Activated naive CD8-positive, alpha-beta T cell treated with anti-CD3 and anti-CD28 coated beads for 36 hours (primary cell): ENCODE measurements at regions not wholly inside any gene's neighbourhood (a gene's known extent, or its start where the extent isn't known, plus 50 kb on each side); places are given as distances from the start of the nearest gene placed in this dataset.

Experiments used
- DNase-seq: peaks from one replicate; pipeline ENCODE4 v3.0.0; 2021
- H3K27ac Mint-ChIP-seq: one replicate; pipeline ENCODE4 v1.8.0; 2022; ENCODE audit warnings: mild to moderate bottlenecking, moderate library complexity, mixed read lengths
- H3K27me3 Mint-ChIP-seq: one replicate; pipeline ENCODE4 v1.8.0; 2022; ENCODE audit warnings: mild to moderate bottlenecking, mixed read lengths
- H3K36me3 Mint-ChIP-seq: one replicate; pipeline ENCODE4 v1.8.0; 2021; ENCODE audit warnings: mild to moderate bottlenecking, mixed read lengths
- H3K4me1 Mint-ChIP-seq: one replicate; pipeline ENCODE4 v1.8.0; 2021; ENCODE audit warnings: mixed read lengths
- H3K4me3 Mint-ChIP-seq: one replicate; pipeline ENCODE4 v1.8.0; 2022; ENCODE audit warnings: mild to moderate bottlenecking, moderate library complexity, mixed read lengths
- H3K9me3 Mint-ChIP-seq: one replicate; pipeline ENCODE4 v1.8.0; 2022; ENCODE audit warnings: mixed read lengths

DNA sequence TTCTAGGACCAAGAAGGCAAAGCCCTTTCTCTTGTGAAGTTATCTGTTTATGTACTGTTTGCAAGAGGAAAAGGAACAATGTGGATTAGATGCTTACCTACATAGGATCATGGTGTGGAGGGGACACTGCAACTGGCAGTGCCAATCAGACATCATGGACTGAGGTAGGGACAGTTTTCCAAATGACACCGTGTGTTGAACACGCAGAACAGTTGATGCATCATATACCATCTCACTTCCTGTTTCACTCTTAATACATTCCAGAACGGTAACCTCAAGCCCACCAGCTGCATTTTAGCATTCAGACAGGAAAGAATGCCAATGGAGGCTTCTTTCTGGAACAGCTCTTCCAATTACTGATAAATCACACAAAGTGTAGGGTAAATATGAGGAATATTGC, 397.7 kb upstream of the LMCD1 start:
- Mint-ChIP-seq H3K9me3 (no peaks in the 10 kb centered on the region), H3K27me3 (no peaks in the 10 kb centered on the region), H3K27ac (no peak overlapping the region), H3K36me3 (no peaks in the 10 kb centered on the region), H3K4me1 (no peaks in the 10 kb centered on the region), H3K4me3 (no peak overlapping the region)
- no peak for DNase-seq

DNA sequence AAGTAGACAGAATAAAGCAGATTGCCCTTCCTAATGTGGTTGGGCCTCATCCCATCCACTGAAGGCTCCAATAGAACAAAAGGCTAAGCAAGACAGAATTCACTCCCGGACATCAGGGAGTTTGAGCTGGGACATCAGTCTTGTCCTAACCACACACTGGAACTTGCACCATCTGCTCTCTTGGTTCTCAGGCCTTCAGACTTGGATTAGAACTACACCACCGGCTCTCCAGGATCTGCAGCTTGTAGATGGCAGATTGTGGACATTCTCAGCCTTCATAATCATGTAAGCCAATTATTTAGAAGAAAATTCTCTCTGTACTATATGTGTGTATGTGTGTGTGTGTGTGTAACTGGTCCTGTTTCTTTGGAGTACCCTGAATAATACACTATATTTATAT, 394.7 kb upstream of the LMCD1 start:
- no peak overlapping the region for H3K27ac Mint-ChIP-seq
- H3K4me3 Mint-ChIP-seq = no peak overlapping the region
- H3K4me1 Mint-ChIP-seq = no peaks in the 10 kb centered on the region
- no peaks in the 10 kb centered on the region for H3K27me3 Mint-ChIP-seq
- H3K9me3 Mint-ChIP-seq = no peaks in the 10 kb centered on the region
- no peaks in the 10 kb centered on the region for H3K36me3 Mint-ChIP-seq
- no peak for DNase-seq

- H3K4me1 Mint-ChIP-seq = no peaks in the 10 kb centered on the region
These were observed 390.4 kb upstream of the LMCD1 start for GRCh38 chr3:8110966-8111798.

GRCh38 chr3:8112587-8112986, 389.0 kb upstream of the LMCD1 start:
- Mint-ChIP-seq H3K27ac (no peak overlapping the region), H3K4me3 (no peak overlapping the region), H3K4me1 (no peaks in the 10 kb centered on the region)

More at GRCh38 chr3:8110966-8111798, 390.4 kb upstream of the LMCD1 start:
- Mint-ChIP-seq H3K4me3 (no peak overlapping the region), H3K36me3 (no peaks in the 10 kb centered on the region), H3K27ac (no peak overlapping the region), H3K27me3 (peaks cover 5% of the 10 kb centered on the region), H3K9me3 (no peaks in the 10 kb centered on the region)
- DNase-seq = peak; percentile 44

DNA sequence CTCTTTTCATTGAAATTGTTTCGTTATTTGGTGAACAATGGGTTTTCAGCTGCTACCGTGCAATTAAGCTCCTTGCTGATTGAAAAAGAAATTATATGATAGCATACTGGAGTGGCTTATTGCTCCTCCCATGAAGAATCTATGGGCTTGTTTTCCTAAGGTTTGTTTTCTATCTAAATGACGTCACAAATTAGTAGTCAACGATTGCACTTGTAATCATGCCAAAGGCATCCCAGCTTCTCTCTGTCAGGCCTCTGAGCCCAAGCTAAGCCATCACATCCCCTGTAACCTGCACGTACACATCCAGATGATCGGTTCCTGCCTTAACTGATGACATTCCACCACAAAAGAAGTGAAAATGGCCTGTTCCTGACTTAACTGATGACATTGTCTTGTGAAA, 388.0 kb upstream of the LMCD1 start:
- Mint-ChIP-seq H3K36me3 (no peaks in the 10 kb centered on the region), H3K27me3 (peaks cover 9% of the 10 kb centered on the region), H3K27ac (no peak overlapping the region), H3K9me3 (peaks cover 6% of the 10 kb centered on the region), H3K4me1 (no peaks in the 10 kb centered on the region), H3K4me3 (no peak overlapping the region)
- DNase-seq = no peak

More at GRCh38 chr3:8112587-8112986, 389.0 kb upstream of the LMCD1 start:
- H3K27me3 Mint-ChIP-seq = peaks cover 5% of the 10 kb centered on the region
- no peaks in the 10 kb centered on the region for H3K36me3 Mint-ChIP-seq
- DNase-seq = no peak
- H3K9me3 Mint-ChIP-seq = no peaks in the 10 kb centered on the region

DNA sequence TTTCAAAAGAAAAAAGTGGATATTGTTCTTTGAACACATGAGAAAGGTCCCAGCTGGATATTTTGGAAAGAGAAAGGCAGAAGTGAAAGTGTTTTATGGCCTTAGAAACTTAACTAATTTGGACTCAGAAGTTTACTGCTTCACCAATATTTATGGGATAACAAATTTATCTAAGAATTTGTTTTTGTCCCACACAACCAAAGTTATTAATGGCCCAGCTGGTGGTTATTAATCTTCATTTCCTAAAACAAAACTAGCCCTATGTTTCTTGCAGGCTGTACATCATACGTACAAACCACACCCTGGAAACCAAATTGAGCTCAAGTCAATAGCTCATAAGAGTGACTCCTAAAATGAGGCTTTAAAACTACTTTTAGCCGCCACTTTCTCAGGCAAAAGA, 372.9 kb upstream of the LMCD1 start:
- Mint-ChIP-seq H3K4me1 (no peaks in the 10 kb centered on the region), H3K9me3 (no peaks in the 10 kb centered on the region), H3K27me3 (no peaks in the 10 kb centered on the region), H3K36me3 (no peaks in the 10 kb centered on the region), H3K27ac (no peak overlapping the region), H3K4me3 (no peak overlapping the region)
- DNase-seq = no peak

DNA sequence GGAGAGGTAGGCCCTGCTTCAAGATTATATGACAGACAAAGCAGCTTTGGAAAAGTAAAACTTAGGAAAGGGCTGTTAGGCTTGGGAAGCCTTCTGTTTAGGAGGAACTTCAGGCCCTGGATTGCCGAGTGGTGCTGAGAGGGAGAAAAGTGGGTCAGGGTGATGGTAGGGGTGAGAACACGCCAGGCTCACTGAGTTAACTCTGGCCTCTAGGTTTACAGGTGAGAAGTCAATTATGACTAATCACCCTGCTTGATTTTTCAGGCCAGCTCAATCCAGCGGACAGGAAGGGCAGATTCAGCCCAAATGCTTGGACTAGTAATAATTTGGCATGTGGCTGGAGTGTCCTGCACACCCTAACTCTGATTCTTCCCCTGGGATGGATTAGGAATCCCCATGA, 365.1 kb upstream of the LMCD1 start:
- no peaks in the 10 kb centered on the region for H3K9me3 Mint-ChIP-seq
- H3K27me3 Mint-ChIP-seq = no peaks in the 10 kb centered on the region
- no peak overlapping the region for H3K4me3 Mint-ChIP-seq
- H3K4me1 Mint-ChIP-seq = no peaks in the 10 kb centered on the region
- no peak overlapping the region for H3K27ac Mint-ChIP-seq
- H3K36me3 Mint-ChIP-seq = no peaks in the 10 kb centered on the region
- no peak for DNase-seq

GRCh38 chr3:8143186-8143585, 358.4 kb upstream of the LMCD1 start:
- DNase-seq = no peak
- no peaks in the 10 kb centered on the region for H3K4me1 Mint-ChIP-seq
- no peaks in the 10 kb centered on the region for H3K27me3 Mint-ChIP-seq
- H3K27ac Mint-ChIP-seq = no peak overlapping the region
- no peaks in the 10 kb centered on the region for H3K36me3 Mint-ChIP-seq
- H3K4me3 Mint-ChIP-seq = no peak overlapping the region
- H3K9me3 Mint-ChIP-seq = no peaks in the 10 kb centered on the region

DNA sequence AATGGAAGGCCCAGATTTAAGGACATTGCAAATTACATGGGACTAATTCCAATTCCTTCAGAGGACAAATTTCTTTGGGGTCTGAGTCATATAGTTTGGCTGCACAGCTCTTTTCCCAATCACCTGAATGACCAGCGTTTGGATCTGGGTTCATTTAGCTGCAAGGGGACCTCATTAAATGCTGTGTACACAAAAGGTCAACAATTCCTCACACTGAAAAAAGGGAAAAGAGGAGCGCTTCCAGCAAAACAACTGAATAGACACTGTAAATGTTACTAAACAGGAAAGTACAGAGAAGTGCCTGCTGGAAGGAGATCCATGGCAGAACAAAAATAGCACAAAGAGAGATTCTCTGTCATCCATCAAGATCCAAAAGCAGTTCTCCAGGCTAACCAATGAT, 356.0 kb upstream of the LMCD1 start:
- no peak for DNase-seq
- H3K9me3 Mint-ChIP-seq = no peaks in the 10 kb centered on the region
- H3K36me3 Mint-ChIP-seq = no peaks in the 10 kb centered on the region
- peaks cover 6% of the 10 kb centered on the region for H3K27me3 Mint-ChIP-seq
- no peaks in the 10 kb centered on the region for H3K4me1 Mint-ChIP-seq
- no peak overlapping the region for H3K27ac Mint-ChIP-seq
- no peak overlapping the region for H3K4me3 Mint-ChIP-seq

GRCh38 chr3:8147711-8148110, 353.9 kb upstream of the LMCD1 start:
- Mint-ChIP-seq H3K27ac (no peak overlapping the region), H3K4me1 (no peaks in the 10 kb centered on the region), H3K4me3 (no peak overlapping the region), H3K36me3 (no peaks in the 10 kb centered on the region), H3K9me3 (no peaks in the 10 kb centered on the region), H3K27me3 (peaks cover 15% of the 10 kb centered on the region)
- no peak for DNase-seq

DNA sequence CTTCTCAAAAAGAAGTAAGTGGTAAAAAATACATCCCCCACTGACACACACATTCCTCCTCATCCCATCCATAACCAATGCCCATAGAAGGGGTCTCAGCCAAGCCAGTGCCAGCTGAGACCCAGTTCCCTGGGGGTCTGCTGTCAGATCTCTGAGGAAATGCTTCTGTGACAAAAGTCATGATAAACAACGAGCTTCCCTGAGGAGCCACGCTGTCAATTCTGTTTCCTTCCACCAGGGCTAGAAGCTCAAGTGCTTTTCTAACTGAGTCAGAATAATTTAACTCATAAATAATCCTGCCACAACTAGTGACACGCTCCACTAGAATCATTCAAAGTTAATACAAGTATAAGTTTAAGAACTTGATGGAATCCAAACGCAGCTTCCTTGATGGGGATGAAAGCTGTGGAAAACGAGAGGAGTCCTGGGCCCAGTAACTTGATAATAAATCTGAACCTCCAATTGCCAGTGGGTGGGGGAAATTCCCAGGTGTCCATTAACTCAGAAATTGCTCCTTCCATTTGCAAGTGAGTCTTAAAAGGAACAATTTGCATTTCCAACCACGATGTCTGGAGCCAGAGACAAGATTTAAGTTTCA, 348.7 kb upstream of the LMCD1 start:
- H3K27ac Mint-ChIP-seq = no peak overlapping the region
- H3K9me3 Mint-ChIP-seq = no peaks in the 10 kb centered on the region
- H3K4me1 Mint-ChIP-seq = no peaks in the 10 kb centered on the region
- H3K36me3 Mint-ChIP-seq = no peaks in the 10 kb centered on the region
- H3K4me3 Mint-ChIP-seq = no peak overlapping the region
- H3K27me3 Mint-ChIP-seq = peaks cover 18% of the 10 kb centered on the region
- no peak for DNase-seq

- Mint-ChIP-seq H3K27ac (no peak overlapping the region), H3K9me3 (no peaks in the 10 kb centered on the region), H3K36me3 (no peaks in the 10 kb centered on the region), H3K27me3 (peaks cover 20% of the 10 kb centered on the region), H3K4me1 (no peaks in the 10 kb centered on the region), H3K4me3 (no peak overlapping the region)
- no peak for DNase-seq
These were observed 347.8 kb upstream of the LMCD1 start for GRCh38 chr3:8153800-8154199.

- no peaks in the 10 kb centered on the region for H3K36me3 Mint-ChIP-seq
- DNase-seq = no peak
- no peak overlapping the region for H3K4me3 Mint-ChIP-seq
- H3K4me1 Mint-ChIP-seq = no peaks in the 10 kb centered on the region
- H3K9me3 Mint-ChIP-seq = no peaks in the 10 kb centered on the region
- no peak overlapping the region for H3K27ac Mint-ChIP-seq
- peaks cover 19% of the 10 kb centered on the region for H3K27me3 Mint-ChIP-seq
These were observed 347.0 kb upstream of the LMCD1 start for GRCh38 chr3:8154617-8155016.

- Mint-ChIP-seq H3K9me3 (no peaks in the 10 kb centered on the region), H3K4me3 (no peak overlapping the region), H3K36me3 (no peaks in the 10 kb centered on the region), H3K27me3 (peaks cover 15% of the 10 kb centered on the region), H3K4me1 (no peaks in the 10 kb centered on the region), H3K27ac (no peak overlapping the region)
- DNase-seq = no peak
These were observed 345.5 kb upstream of the LMCD1 start for GRCh38 chr3:8156138-8156537.

DNA sequence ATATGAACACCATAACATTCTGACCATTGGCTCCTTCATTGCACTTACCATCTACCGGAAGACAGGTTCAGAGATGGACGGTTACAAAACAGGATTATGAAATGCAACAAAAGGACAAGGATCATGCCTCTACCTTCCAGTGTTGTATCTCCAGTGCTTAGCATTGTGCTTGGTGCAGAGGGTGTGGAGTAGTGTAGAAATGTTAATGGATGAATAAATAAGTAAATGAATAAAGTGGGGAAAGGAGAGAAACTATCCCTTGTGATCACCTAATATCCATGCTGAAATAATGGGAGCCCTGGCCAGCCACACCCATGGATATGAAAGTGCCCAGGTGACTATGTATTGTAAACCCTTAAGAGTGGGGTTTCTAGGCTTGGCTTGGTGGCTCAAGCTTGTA, 344.8 kb upstream of the LMCD1 start:
- Mint-ChIP-seq H3K4me3 (no peak overlapping the region), H3K27me3 (peaks cover 11% of the 10 kb centered on the region), H3K27ac (no peak overlapping the region), H3K9me3 (no peaks in the 10 kb centered on the region), H3K36me3 (no peaks in the 10 kb centered on the region), H3K4me1 (no peaks in the 10 kb centered on the region)
- DNase-seq = no peak

GRCh38 chr3:8157640-8158039, 344.0 kb upstream of the LMCD1 start:
- no peak for DNase-seq
- no peaks in the 10 kb centered on the region for H3K36me3 Mint-ChIP-seq
- no peak overlapping the region for H3K4me3 Mint-ChIP-seq
- no peaks in the 10 kb centered on the region for H3K9me3 Mint-ChIP-seq
- H3K4me1 Mint-ChIP-seq = no peaks in the 10 kb centered on the region
- H3K27me3 Mint-ChIP-seq = peaks cover 15% of the 10 kb centered on the region
- no peak overlapping the region for H3K27ac Mint-ChIP-seq
